PC-3 (cell line): ENCODE measurements at regions not wholly inside any gene's neighbourhood (a gene's known extent, or its start where the extent isn't known, plus 50 kb on each side); places are given as distances from the start of the nearest gene placed in this dataset.

ENCODE experiments used
- ATAC-seq: fragments of 200-7000 bp; cut with Tn5 transposase; 2 replicates; pipeline ENCODE4 v1.9.1; 2020; ENCODE audit warnings: mild to moderate bottlenecking, moderate library complexity
- BruUV-seq: library from RNA; stranded (reverse); fragments of 400-500 nt; replicated peaks from 2 replicates; lab custom pipeline; 2021; lab: Mats Ljungman, UMichigan
- CTCF ChIA-PET: fragments of 300-600 bp; sonication (Branson Sonifier 250); formaldehyde crosslinking; loops from one replicate; lab custom pipeline; 2022; ENCODE audit warnings: antibody characterized with exemption; lab: Charles Lee
- POLR2A ChIA-PET: fragments of 300-600 bp; sonication (Branson Sonifier 250); formaldehyde crosslinking; loops from one replicate; lab custom pipeline; 2022; ENCODE audit warnings: antibody characterized with exemption; ENCODE audit not compliant: unreplicated experiment; lab: Charles Lee
- DNase-seq: peaks from one replicate; pipeline ENCODE4 v3.0.0-alpha.2; 2015
- H2AFZ ChIP-seq: fragments of 300-600 bp; sonication (generic); 2 replicates; pipeline ENCODE4 v1.6.0; 2016; ENCODE audit warnings: antibody characterized with exemption, low read length
- H3F3A ChIP-seq: fragments of 300-600 bp; sonication (generic); one replicate; pipeline ENCODE4 v1.6.0; 2017; ENCODE audit warnings: antibody characterized with exemption, low read length, control low read depth, mild to moderate bottlenecking; ENCODE audit not compliant: unreplicated experiment
- H3K27ac ChIP-seq: fragments of 300-600 bp; sonication (generic); 2 replicates; pipeline ENCODE4 v1.5.1; 2016; ENCODE audit warnings: mild to moderate bottlenecking, low read length
- H3K27me3 ChIP-seq: fragments of 300-600 bp; sonication (generic); 2 replicates; pipeline ENCODE4 v1.6.1; 2016; ENCODE audit warnings: low read length, mixed read lengths
- H3K36me3 ChIP-seq: fragments of 300-600 bp; sonication (generic); 2 replicates; pipeline ENCODE4 v1.6.1; 2016; ENCODE audit warnings: low read depth, mixed run types, low read length, mixed read lengths
- H3K4me1 ChIP-seq: fragments of 300-600 bp; sonication (generic); 2 replicates; pipeline ENCODE4 v1.5.1; 2016; ENCODE audit warnings: low read length; ENCODE audit not compliant: insufficient read depth
- H3K4me2 ChIP-seq: fragments of 300-600 bp; sonication (generic); 2 replicates; pipeline ENCODE4 v1.6.0; 2016; ENCODE audit warnings: low read length
- H3K4me3 ChIP-seq: fragments of 300-600 bp; sonication (generic); 2 replicates; pipeline ENCODE4 v1.5.1; 2016; ENCODE audit warnings: mild to moderate bottlenecking, low read length, mixed read lengths
- H3K79me2 ChIP-seq: fragments of 300-600 bp; sonication (generic); 2 replicates; pipeline ENCODE4 v1.6.1; 2017; ENCODE audit warnings: low read length, mixed read lengths
- H3K9ac ChIP-seq: fragments of 300-600 bp; sonication (generic); 2 replicates; pipeline ENCODE4 v1.6.0; 2016; ENCODE audit warnings: mild to moderate bottlenecking, low read length
- H3K9me2 ChIP-seq: fragments of 300-600 bp; sonication (generic); replicated peaks from 2 replicates; pipeline ENCODE4 v1.6.1; 2016; ENCODE audit warnings: mixed run types, low read length, mixed read lengths
- H3K9me3 ChIP-seq: fragments of 300-600 bp; sonication (generic); 2 replicates; pipeline ENCODE4 v1.6.1; 2016; ENCODE audit warnings: low read length, mixed read lengths
- H4K20me1 ChIP-seq: fragments of 300-600 bp; sonication (generic); 2 replicates; pipeline ENCODE4 v1.6.1; 2016; ENCODE audit warnings: low read length, mixed read lengths
- EZH2 ChIP-seq: fragments of 300-600 bp; sonication (generic); IDR thresholded peaks from one replicate; pipeline ENCODE4 v1.6.1; 2017; ENCODE audit warnings: antibody characterized with exemption, mild to moderate bottlenecking, low read length; ENCODE audit not compliant: unreplicated experiment
- EZH2phosphoT487 ChIP-seq: fragments of 300-600 bp; sonication (generic); IDR thresholded peaks from 2 replicates; pipeline ENCODE4 v1.6.1; 2018; ENCODE audit warnings: mild to moderate bottlenecking, antibody characterized with exemption, low read length, borderline replicate concordance
- intact Hi-C: fragments of 100-400 bp; cut with micrococcal nuclease; formaldehyde crosslinking; loops from 2 replicates; pipeline ENCODE4 v1.9.0; 2023
- TF ChIP-seq, protein P1 (sequence below): fragments of 300-600 bp; sonication (generic); conservative IDR thresholded peaks from 2 replicates; pipeline ENCODE4 v1.5.1; 2017; ENCODE audit warnings: antibody characterized with exemption, low read depth, mild to moderate bottlenecking, low read length

DNA sequence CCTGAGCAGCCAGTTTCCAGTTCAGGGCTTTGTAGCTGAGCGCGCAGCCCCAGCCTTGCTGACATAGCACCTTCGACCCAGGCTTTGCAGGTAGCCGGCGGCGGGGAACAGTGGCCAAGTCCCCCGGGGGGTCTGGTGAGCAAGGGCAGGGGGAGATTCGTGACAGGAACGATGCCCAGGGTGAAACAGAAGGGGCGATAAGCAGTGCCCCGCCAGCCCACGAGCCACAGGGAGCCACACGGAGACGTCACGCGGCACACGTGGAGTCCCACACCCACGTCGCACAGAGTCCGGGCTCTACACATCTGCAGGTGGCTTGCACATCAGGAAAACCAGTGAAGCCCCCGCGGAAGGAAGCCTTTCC lies 127.2 kb downstream of the SOX1 start:
- Histone ChIP-seq H3K4me2 (no peak overlapping the region), H3K4me1 (no peaks in the 10 kb centered on the region), H3K27ac (no peak overlapping the region), H2AFZ (no peak overlapping the region), H4K20me1 (no peaks in the 10 kb centered on the region), H3K27me3 (peaks cover 32% of the 10 kb centered on the region), H3K36me3 (no peaks in the 10 kb centered on the region), H3F3A (no peaks in the 10 kb centered on the region), H3K4me3 (no peak overlapping the region), H3K9me2 (no peaks in the 10 kb centered on the region), H3K9ac (no peak overlapping the region), H3K79me2 (no peaks in the 10 kb centered on the region), H3K9me3 (no peaks in the 10 kb centered on the region)
- ChIA-PET POLR2A (no interaction called here), CTCF (no interaction called here)
- intact Hi-C loops = no loop called here
- ATAC-seq (no peak), DNase-seq (no peak)
- TF ChIP-seq, protein P1, sequence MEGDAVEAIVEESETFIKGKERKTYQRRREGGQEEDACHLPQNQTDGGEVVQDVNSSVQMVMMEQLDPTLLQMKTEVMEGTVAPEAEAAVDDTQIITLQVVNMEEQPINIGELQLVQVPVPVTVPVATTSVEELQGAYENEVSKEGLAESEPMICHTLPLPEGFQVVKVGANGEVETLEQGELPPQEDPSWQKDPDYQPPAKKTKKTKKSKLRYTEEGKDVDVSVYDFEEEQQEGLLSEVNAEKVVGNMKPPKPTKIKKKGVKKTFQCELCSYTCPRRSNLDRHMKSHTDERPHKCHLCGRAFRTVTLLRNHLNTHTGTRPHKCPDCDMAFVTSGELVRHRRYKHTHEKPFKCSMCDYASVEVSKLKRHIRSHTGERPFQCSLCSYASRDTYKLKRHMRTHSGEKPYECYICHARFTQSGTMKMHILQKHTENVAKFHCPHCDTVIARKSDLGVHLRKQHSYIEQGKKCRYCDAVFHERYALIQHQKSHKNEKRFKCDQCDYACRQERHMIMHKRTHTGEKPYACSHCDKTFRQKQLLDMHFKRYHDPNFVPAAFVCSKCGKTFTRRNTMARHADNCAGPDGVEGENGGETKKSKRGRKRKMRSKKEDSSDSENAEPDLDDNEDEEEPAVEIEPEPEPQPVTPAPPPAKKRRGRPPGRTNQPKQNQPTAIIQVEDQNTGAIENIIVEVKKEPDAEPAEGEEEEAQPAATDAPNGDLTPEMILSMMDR = no peak
- TF ChIP-seq EZH2 (no peak), EZH2phosphoT487 (no peak)
- no TSS peak for BruUV-seq

DNA sequence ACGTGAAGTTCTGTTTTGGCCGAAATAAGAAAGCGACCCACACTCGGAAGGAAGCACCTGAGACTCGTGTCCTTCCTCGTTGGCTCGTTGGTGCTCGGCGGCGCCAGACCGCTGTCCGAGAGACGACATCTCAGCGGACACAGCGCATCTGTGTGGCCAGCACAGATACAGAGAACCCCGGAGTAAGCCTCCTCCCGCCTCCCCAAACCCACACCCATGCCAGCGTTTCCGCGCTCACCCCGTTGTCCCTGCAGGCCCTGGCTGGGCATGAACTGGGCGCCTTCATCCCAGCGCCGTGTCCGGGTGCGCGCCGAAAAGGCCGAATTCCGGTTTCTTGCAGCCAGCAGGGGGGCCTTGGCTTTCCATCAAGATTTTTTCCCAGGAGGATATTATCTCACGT lies 127.6 kb downstream of the SOX1 start:
- H3K36me3 ChIP-seq = no peaks in the 10 kb centered on the region
- intact Hi-C loops = no loop called here
- no peak overlapping the region for H3K27ac ChIP-seq
- H3K79me2 ChIP-seq = no peaks in the 10 kb centered on the region
- H3K27me3 ChIP-seq = peaks cover 32% of the 10 kb centered on the region
- TF ChIP-seq EZH2phosphoT487 = no peak
- no peak for TF ChIP-seq EZH2
- TF ChIP-seq, protein P1 = no peak
- no peak overlapping the region for H3K4me3 ChIP-seq
- no peaks in the 10 kb centered on the region for H3K9me2 ChIP-seq
- no peaks in the 10 kb centered on the region for H3K9me3 ChIP-seq
- ATAC-seq (no peak), DNase-seq (no peak)
- BruUV-seq = no TSS peak
- H3K9ac ChIP-seq = no peak overlapping the region
- CTCF ChIA-PET = no interaction called here
- H4K20me1 ChIP-seq = no peaks in the 10 kb centered on the region
- H3K4me1 ChIP-seq = no peaks in the 10 kb centered on the region
- H3F3A ChIP-seq = no peaks in the 10 kb centered on the region
- POLR2A ChIA-PET = no interaction called here
- H2AFZ ChIP-seq = no peak overlapping the region
- H3K4me2 ChIP-seq = no peak overlapping the region

DNA sequence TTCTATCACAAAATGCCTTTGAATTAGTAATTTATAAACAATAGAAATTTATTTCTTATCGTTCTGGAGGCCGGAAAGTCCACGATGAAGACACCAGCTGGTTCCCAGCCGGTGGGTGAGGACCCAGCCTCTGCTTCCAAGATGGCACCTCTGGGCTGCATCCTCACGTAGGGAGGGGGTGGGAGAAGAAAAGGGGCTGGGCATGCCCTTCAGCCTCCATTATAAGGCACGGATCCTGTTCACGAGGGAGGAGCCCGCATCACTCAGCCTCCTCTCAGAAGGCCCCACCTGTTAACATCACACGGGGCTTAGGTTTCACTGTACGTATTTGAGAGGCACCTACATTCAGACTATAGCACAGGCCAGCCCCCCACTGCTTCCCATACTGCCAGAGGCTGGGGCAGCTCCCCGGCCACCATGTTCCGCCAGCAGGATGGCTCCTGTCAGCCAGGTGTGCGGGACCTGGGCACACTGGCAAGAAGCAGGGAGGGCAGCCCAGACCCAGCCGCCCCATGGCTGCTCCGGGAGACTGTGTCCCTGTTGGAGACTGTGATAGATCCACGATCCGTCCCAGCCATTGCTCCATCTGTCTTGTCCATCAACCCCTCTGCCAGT lies 131.6 kb downstream of the SOX1 start:
- H3F3A ChIP-seq = no peaks in the 10 kb centered on the region
- no TSS peak for BruUV-seq
- H3K9me2 ChIP-seq = no peaks in the 10 kb centered on the region
- TF ChIP-seq, protein P1 = no peak
- H3K36me3 ChIP-seq = no peaks in the 10 kb centered on the region
- H3K27ac ChIP-seq = no peak overlapping the region
- no peak overlapping the region for H3K4me2 ChIP-seq
- POLR2A ChIA-PET = no interaction called here
- no peaks in the 10 kb centered on the region for H3K79me2 ChIP-seq
- H3K9me3 ChIP-seq = no peaks in the 10 kb centered on the region
- CTCF ChIA-PET = no interaction called here
- no peak overlapping the region for H2AFZ ChIP-seq
- intact Hi-C loops = no loop called here
- H3K27me3 ChIP-seq = peaks cover 23% of the 10 kb centered on the region
- no peak for DNase-seq
- no peak overlapping the region for H3K4me3 ChIP-seq
- H3K9ac ChIP-seq = no peak overlapping the region
- H4K20me1 ChIP-seq = no peaks in the 10 kb centered on the region
- no peak for ATAC-seq
- H3K4me1 ChIP-seq = no peaks in the 10 kb centered on the region
